ENCODE measurements at regions not wholly inside any gene's neighbourhood (a gene's known extent, or its start where the extent isn't known, plus 50 kb on each side); places are given as distances from the start of the nearest gene placed in this dataset.

DNA sequence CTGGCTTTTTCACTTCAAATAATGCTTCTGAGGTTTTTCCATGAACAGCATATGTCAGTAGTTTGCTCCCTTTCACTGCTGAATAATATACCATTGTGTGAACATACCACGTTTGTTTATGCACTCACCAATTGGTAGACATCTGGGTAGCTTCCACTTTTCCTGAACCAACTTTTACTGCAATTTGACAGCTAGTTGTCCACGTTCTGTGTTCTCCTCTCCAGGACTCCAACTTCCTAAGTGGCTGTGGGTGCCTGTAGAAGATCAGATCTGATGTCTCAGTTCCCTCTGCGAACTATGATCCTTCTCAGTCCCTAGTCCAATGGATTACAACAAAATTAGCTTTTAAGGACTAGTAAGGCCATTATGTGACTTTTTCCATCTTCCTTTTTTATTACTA lies 64.7 kb upstream of the PTCHD1 start:
- Histone ChIP-seq H3K4me1 (no peaks in the 10 kb centered on the region), H3K36me3 (no peaks in the 10 kb centered on the region), H3K27ac (no peak overlapping the region), H3K9me3 (no peaks in the 10 kb centered on the region), H3K4me3 (no peak overlapping the region), H3K27me3 (peaks cover 0 to 11% (median 0%) of the 10 kb centered on the region in 4 donors)
- 49 to 67% methylated on average over 3 of the region's 3 CpGs for WGBS, 2 donors
- no peak for ATAC-seq
- TF ChIP-seq, protein P1, sequence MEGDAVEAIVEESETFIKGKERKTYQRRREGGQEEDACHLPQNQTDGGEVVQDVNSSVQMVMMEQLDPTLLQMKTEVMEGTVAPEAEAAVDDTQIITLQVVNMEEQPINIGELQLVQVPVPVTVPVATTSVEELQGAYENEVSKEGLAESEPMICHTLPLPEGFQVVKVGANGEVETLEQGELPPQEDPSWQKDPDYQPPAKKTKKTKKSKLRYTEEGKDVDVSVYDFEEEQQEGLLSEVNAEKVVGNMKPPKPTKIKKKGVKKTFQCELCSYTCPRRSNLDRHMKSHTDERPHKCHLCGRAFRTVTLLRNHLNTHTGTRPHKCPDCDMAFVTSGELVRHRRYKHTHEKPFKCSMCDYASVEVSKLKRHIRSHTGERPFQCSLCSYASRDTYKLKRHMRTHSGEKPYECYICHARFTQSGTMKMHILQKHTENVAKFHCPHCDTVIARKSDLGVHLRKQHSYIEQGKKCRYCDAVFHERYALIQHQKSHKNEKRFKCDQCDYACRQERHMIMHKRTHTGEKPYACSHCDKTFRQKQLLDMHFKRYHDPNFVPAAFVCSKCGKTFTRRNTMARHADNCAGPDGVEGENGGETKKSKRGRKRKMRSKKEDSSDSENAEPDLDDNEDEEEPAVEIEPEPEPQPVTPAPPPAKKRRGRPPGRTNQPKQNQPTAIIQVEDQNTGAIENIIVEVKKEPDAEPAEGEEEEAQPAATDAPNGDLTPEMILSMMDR (IDR thresholded peaks at IDR 0.05), result no peak
- FAIRE-seq, result no peak
- intact Hi-C loops (cut with DNase I), result no loop called here
- no peak for DNase-seq

DNA sequence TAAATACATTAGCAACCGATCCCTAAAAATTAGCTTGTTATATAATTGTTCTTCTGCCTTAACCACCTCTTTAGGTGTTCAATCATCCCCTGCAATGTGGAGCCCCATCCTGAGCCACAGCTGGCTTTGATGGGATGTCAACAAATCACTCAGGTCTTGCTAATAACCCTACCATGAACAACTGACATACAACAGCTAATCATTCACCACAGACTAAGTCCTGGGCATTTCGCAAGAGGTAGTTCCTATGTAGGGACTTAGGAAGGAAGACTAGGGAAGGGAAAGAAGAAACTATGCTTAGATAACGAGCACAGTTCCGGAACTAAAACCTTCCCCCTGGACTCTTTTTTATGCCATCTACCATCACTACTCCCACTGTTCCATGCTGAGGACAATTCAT lies 63.6 kb upstream of the PTCHD1 start:
- ATAC-seq, result no peak
- H3K9me3 ChIP-seq, result no peaks in the 10 kb centered on the region
- WGBS, 2 donors, result 64 to 81% methylated on average over 4 of the region's 4 CpGs
- peaks cover 0 to 11% (median 0%) of the 10 kb centered on the region in 4 donors for H3K27me3 ChIP-seq
- no peaks in the 10 kb centered on the region for H3K4me1 ChIP-seq
- H3K4me3 ChIP-seq, result no peak overlapping the region
- no peak for DNase-seq
- FAIRE-seq, result no peak
- TF ChIP-seq, protein P1 (IDR thresholded peaks at IDR 0.05), result no peak
- no peaks in the 10 kb centered on the region for H3K36me3 ChIP-seq
- H3K27ac ChIP-seq, result no peak overlapping the region
- intact Hi-C loops (cut with DNase I), result no loop called here

DNA sequence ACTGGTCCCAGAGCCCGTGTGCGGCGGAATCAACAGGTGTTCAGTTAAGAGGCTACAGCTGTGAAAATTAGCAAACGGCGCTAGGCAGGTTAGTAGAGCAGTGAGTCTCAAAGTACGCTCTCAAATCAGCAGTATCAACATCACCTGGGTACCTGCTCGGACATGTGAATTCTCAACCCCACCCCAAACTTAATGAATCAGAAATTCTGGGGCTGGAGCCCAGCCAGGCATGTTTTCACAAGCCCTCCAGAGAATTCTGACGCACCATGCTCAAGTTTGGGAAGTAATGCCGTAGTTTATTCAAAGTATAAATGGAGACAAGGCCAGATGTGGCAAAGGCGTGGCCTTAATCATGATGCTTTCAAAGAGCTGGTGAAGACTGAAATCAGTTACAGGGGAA lies 58.2 kb upstream of the PTCHD1 start:
- no peak overlapping the region for H3K27ac ChIP-seq
- DNase-seq (no peak), FAIRE-seq (no peak), ATAC-seq (no peak)
- intact Hi-C loops (cut with DNase I), result no loop called here
- H3K4me1 ChIP-seq, result no peaks in the 10 kb centered on the region
- H3K4me3 ChIP-seq, result no peak overlapping the region
- no peaks in the 10 kb centered on the region for H3K9me3 ChIP-seq
- 85 to 86% methylated on average over 10 of the region's 10 CpGs for WGBS, 2 donors
- H3K36me3 ChIP-seq, result no peaks in the 10 kb centered on the region
- TF ChIP-seq, protein P1 (IDR thresholded peaks at IDR 0.05), result no peak
- H3K27me3 ChIP-seq, result no peaks in the 10 kb centered on the region
